Endodermal cell (in vitro differentiated cells): ENCODE measurements at regions not wholly inside any gene's neighbourhood (a gene's known extent, or its start where the extent isn't known, plus 50 kb on each side); places are given as distances from the start of the nearest gene placed in this dataset.

Source experiments
- DNase-seq: peaks from one replicate; pipeline ENCODE4 v3.0.0-alpha.2; 2017
- H3K27ac ChIP-seq: 2 replicates; pipeline ENCODE4 v1.5.1; 2013; ENCODE audit warnings: mild to moderate bottlenecking, low read depth, low read length, moderate library complexity
- H3K27me3 ChIP-seq: 2 replicates; pipeline ENCODE4 v1.6.1; 2013; ENCODE audit warnings: mild to moderate bottlenecking, low read length, moderate library complexity; ENCODE audit not compliant: insufficient read depth, control insufficient read depth, poor library complexity, severe bottlenecking
- H3K36me3 ChIP-seq: 2 replicates; pipeline ENCODE4 v1.7.0; 2013; ENCODE audit warnings: mild to moderate bottlenecking, low read length, moderate library complexity; ENCODE audit not compliant: control insufficient read depth, insufficient read depth
- H3K4me1 ChIP-seq: one replicate; pipeline ENCODE4 v1.7.0; 2013; ENCODE audit warnings: low read length; ENCODE audit not compliant: control insufficient read depth, insufficient read depth
- H3K4me3 ChIP-seq: 2 replicates; pipeline ENCODE4 v1.5.1; 2013; ENCODE audit warnings: mild to moderate bottlenecking, low read length, moderate library complexity
- H3K9ac ChIP-seq: 2 replicates; pipeline ENCODE4 v1.6.1; 2013; ENCODE audit warnings: mild to moderate bottlenecking, low read length, moderate library complexity; ENCODE audit not compliant: poor library complexity, severe bottlenecking; ENCODE audit errors: extremely low read depth
- H3K9me3 ChIP-seq: 2 replicates; pipeline ENCODE4 v1.6.1; 2013; ENCODE audit warnings: mild to moderate bottlenecking, low read length, moderate library complexity; ENCODE audit not compliant: control insufficient read depth
- H3K27ac Mint-ChIP-seq: 2 replicates; pipeline ENCODE4 v1.8.0; 2020; ENCODE audit warnings: mixed read lengths
- H3K27me3 Mint-ChIP-seq: 2 replicates; pipeline ENCODE4 v1.8.0; 2021; ENCODE audit warnings: mild to moderate bottlenecking, mixed read lengths; ENCODE audit not compliant: insufficient read depth
- H3K36me3 Mint-ChIP-seq: 2 replicates; pipeline ENCODE4 v1.8.0; 2020; ENCODE audit warnings: low read depth, mixed read lengths
- H3K4me1 Mint-ChIP-seq: 2 replicates; pipeline ENCODE4 v1.8.0; 2020; ENCODE audit warnings: mixed read lengths
- H3K4me3 Mint-ChIP-seq: 2 replicates; pipeline ENCODE4 v1.8.0; 2020; ENCODE audit warnings: mild to moderate bottlenecking, moderate library complexity, mixed read lengths
- H3K9me3 Mint-ChIP-seq: 2 replicates; pipeline ENCODE4 v1.8.0; 2020; ENCODE audit warnings: mild to moderate bottlenecking, mixed read lengths
- WGBS, 2 experiments: methylation state at CpG; one replicate each; pipeline versions ENCODE4 v1.1.5 to v1.1.7; 2013; ENCODE audit warnings: missing lambda C conversion rate in 2 of 2, mixed read lengths in 1 of 2; ENCODE audit not compliant: insufficient coverage in 1 of 2, insufficient read length in 1 of 2; 5-methylcytosine and 5-hydroxymethylcytosine counted together
- TF ChIP-seq, protein P1 (sequence below): fragments of 200-600 bp; sonication (generic); conservative IDR thresholded peaks from 2 replicates; pipeline ENCODE4 v1.5.0; 2021; ENCODE audit warnings: antibody characterized with exemption, mild to moderate bottlenecking

DNA sequence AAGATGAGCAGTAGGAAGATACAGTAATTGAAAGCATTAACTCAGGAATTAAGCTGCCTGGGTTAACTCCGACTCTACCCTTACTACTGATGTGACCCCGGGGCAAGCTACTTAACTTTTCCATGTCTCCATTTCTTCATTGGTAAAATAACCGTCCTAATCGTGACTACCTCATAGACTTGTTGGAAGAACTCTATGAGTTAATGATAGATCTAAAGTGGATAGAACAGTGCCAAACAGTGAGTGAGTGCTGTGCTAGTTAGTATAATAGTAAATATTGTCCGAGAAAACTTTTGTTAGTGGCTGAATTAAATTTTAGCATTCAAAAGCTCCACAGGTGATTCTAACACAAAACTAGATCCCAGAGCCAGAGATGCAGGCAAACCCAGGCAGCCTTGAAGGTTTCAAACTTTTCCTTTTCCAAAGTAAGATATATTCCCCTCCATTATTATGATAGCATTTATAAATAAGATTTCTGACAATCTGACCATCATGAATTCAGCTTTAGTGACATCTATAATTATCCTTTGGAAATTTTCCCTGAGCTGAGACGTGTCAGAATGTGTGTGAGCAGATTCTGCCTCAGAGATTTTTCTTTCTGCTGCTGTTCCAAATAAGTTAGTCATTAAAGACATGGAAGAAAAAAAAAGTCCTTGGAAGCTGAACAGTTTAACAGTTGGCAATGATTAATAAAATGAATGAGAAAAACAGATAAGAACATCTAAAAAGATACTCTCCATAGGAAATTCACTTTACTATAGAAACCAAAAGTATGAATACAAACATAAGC is 369.5 kb downstream of the PRELID2 start:
- no peaks in the 10 kb centered on the region for H3K36me3 Mint-ChIP-seq
- H3K4me3 ChIP-seq: no peak overlapping the region
- TF ChIP-seq, protein P1, sequence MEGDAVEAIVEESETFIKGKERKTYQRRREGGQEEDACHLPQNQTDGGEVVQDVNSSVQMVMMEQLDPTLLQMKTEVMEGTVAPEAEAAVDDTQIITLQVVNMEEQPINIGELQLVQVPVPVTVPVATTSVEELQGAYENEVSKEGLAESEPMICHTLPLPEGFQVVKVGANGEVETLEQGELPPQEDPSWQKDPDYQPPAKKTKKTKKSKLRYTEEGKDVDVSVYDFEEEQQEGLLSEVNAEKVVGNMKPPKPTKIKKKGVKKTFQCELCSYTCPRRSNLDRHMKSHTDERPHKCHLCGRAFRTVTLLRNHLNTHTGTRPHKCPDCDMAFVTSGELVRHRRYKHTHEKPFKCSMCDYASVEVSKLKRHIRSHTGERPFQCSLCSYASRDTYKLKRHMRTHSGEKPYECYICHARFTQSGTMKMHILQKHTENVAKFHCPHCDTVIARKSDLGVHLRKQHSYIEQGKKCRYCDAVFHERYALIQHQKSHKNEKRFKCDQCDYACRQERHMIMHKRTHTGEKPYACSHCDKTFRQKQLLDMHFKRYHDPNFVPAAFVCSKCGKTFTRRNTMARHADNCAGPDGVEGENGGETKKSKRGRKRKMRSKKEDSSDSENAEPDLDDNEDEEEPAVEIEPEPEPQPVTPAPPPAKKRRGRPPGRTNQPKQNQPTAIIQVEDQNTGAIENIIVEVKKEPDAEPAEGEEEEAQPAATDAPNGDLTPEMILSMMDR: no peak

DNA sequence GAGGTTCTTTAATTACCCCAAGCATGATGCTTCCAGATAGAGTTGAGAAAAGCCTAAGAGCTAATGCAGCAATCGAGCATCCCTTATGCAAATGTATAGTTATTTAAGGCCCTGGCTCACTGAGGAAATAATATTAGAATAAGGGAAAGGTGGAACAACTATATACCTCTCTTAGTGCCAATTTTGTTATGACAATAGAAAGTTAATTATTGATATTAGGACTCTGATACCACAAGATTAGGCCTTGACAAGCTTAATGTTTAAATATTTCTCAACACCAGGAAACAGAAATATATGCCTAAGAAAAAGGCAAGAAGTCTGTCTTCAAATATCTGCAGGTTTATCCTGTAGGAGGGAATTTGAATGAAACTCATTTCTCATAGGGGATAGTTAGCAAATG is 371.0 kb downstream of the PRELID2 start:
- Histone ChIP-seq H3K4me1 (no peaks in the 10 kb centered on the region), H3K4me3 (no peak overlapping the region), H3K27ac (no peak overlapping the region), H3K36me3 (no peaks in the 10 kb centered on the region), H3K9ac (no peak overlapping the region), H3K27me3 (no peaks in the 10 kb centered on the region), H3K9me3 (no peaks in the 10 kb centered on the region)
- H3K9me3 Mint-ChIP-seq: no peaks in the 10 kb centered on the region
- WGBS, 2 experiments: 89 to 100% methylated on average over 1 of the region's 1 CpG
- no peaks in the 10 kb centered on the region for H3K27me3 Mint-ChIP-seq
- DNase-seq: no peak
- no peaks in the 10 kb centered on the region for H3K4me1 Mint-ChIP-seq
- TF ChIP-seq, protein P1: no peak
- no peak overlapping the region for H3K27ac Mint-ChIP-seq
- H3K4me3 Mint-ChIP-seq: no peak overlapping the region
- H3K36me3 Mint-ChIP-seq: no peaks in the 10 kb centered on the region

More for the DNA sequence above, 369.5 kb downstream of the PRELID2 start:
- no peaks in the 10 kb centered on the region for H3K9me3 ChIP-seq
- H3K27ac Mint-ChIP-seq: no peak overlapping the region
- no peaks in the 10 kb centered on the region for H3K4me1 ChIP-seq
- H3K27ac ChIP-seq: no peak overlapping the region
- H3K4me1 Mint-ChIP-seq: peaks cover 2% of the 10 kb centered on the region
- no peaks in the 10 kb centered on the region for H3K27me3 ChIP-seq
- H3K9me3 Mint-ChIP-seq: no peaks in the 10 kb centered on the region
- DNase-seq: no peak
- no peaks in the 10 kb centered on the region for H3K36me3 ChIP-seq
- WGBS, 2 experiments: 89 to 93% methylated on average over 5 to 6 of the region's 6 CpGs
- no peak overlapping the region for H3K4me3 Mint-ChIP-seq
- no peaks in the 10 kb centered on the region for H3K27me3 Mint-ChIP-seq
- no peak overlapping the region for H3K9ac ChIP-seq

DNA sequence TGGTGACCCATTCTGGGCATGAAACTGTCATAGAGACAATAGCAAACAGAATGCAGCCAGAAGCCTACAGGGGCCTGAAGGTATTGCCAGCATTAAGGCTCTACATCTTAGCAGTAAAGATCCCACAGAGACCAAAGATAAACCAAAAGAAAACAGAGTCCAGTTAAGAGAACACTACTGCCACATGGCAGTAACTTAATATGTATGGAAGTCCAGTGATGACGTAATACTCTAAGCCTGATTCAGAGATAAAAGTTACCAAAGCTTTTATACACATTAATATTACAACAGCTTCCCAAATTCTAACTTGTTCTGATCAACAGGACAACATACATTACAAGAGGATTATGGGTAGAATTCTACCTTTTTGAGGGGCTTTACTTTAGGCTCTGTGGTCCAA is 371.5 kb downstream of the PRELID2 start:
- DNase-seq: no peak
- no peak overlapping the region for H3K4me3 ChIP-seq
- Mint-ChIP-seq H3K36me3 (no peaks in the 10 kb centered on the region), H3K27me3 (no peaks in the 10 kb centered on the region), H3K9me3 (no peaks in the 10 kb centered on the region), H3K4me3 (no peak overlapping the region), H3K27ac (no peak overlapping the region), H3K4me1 (no peaks in the 10 kb centered on the region)
- WGBS, 2 experiments: 93% methylated on average over 1 of the region's 1 CpG; no CpG with 5 or more reads in 1 of the 2 experiments
- no peaks in the 10 kb centered on the region for H3K27me3 ChIP-seq
- no peaks in the 10 kb centered on the region for H3K36me3 ChIP-seq
- no peaks in the 10 kb centered on the region for H3K4me1 ChIP-seq
- no peaks in the 10 kb centered on the region for H3K9me3 ChIP-seq
- no peak overlapping the region for H3K9ac ChIP-seq
- no peak overlapping the region for H3K27ac ChIP-seq
- TF ChIP-seq, protein P1: peak; percentile 50
